Stimulated activated CD4-positive, alpha-beta T cell treated with anti-CD3 and anti-CD28 coated beads, Interleukin-4, amount 100 ng/mL, for 24 hours (primary cell): ENCODE measurements at regions not wholly inside any gene's neighbourhood (a gene's known extent, or its start where the extent isn't known, plus 50 kb on each side); places are given as distances from the start of the nearest gene placed in this dataset.

Experiments used
- DNase-seq: peaks from one replicate; pipeline ENCODE4 v3.0.0-alpha.2; 2020

GRCh38 chr2:57862153-57862552 lies 184.5 kb upstream of the VRK2 start:
- no peak for DNase-seq

- DNase-seq, result no peak
Measured at GRCh38 chr2:57862727-57863126, 183.9 kb upstream of the VRK2 start.

GRCh38 chr2:57864926-57865325 lies 181.7 kb upstream of the VRK2 start:
- no peak for DNase-seq

- no peak for DNase-seq
Measured at GRCh38 chr2:57867730-57868129, 178.9 kb upstream of the VRK2 start.

GRCh38 chr2:57868619-57869139 lies 177.9 kb upstream of the VRK2 start:
- no peak for DNase-seq

- no peak for DNase-seq
Measured at GRCh38 chr2:57869758-57870344, 176.8 kb upstream of the VRK2 start.

- DNase-seq, result no peak
Measured at GRCh38 chr2:57876313-57876712, 170.3 kb upstream of the VRK2 start.

GRCh38 chr2:57877811-57878170 lies 168.8 kb upstream of the VRK2 start:
- DNase-seq, result no peak

- DNase-seq, result no peak
Measured at GRCh38 chr2:57878171-57878865, 168.3 kb upstream of the VRK2 start.

GRCh38 chr2:57878866-57879210 lies 167.8 kb upstream of the VRK2 start:
- DNase-seq, result no peak

- DNase-seq, result no peak
Measured at GRCh38 chr2:57880446-57880845, 166.2 kb upstream of the VRK2 start.

GRCh38 chr2:57880967-57881366 lies 165.6 kb upstream of the VRK2 start:
- DNase-seq, result no peak

GRCh38 chr2:57881998-57882888 lies 164.4 kb upstream of the VRK2 start:
- no peak for DNase-seq

- no peak for DNase-seq
Measured at GRCh38 chr2:57882895-57883515, 163.6 kb upstream of the VRK2 start.

- DNase-seq, result no peak
Measured at GRCh38 chr2:57884281-57884680, 162.3 kb upstream of the VRK2 start.

- DNase-seq, result no peak
Measured at GRCh38 chr2:57885742-57886141, 160.9 kb upstream of the VRK2 start.

- no peak for DNase-seq
Measured at GRCh38 chr2:57886161-57886786, 160.3 kb upstream of the VRK2 start.

GRCh38 chr2:57888463-57888862 lies 158.1 kb upstream of the VRK2 start:
- no peak for DNase-seq

- DNase-seq, result no peak
Measured at GRCh38 chr2:57890464-57890863, 156.1 kb upstream of the VRK2 start.

GRCh38 chr2:57891086-57891712 lies 155.4 kb upstream of the VRK2 start:
- DNase-seq, result no peak

GRCh38 chr2:57892920-57893319 lies 153.7 kb upstream of the VRK2 start:
- DNase-seq, result no peak

- DNase-seq, result no peak
Measured at GRCh38 chr2:57893347-57893746, 153.3 kb upstream of the VRK2 start.
